A549 (cell line): ENCODE measurements at regions not wholly inside any gene's neighbourhood (a gene's known extent, or its start where the extent isn't known, plus 50 kb on each side); places are given as distances from the start of the nearest gene placed in this dataset.

Experiments
- ATAC-seq, 2 experiments: fragments of 200-7000 bp in 1 of 2; fragments of >200 bp in 1 of 2; cut with Nextera tagmentation in 1 of 2; cut with Tn5 transposase in 1 of 2; 3 replicates each; pipeline versions ENCODE4 v1.8.0 to v1.9.1; 2018 to 2020; ENCODE audit warnings: mild to moderate bottlenecking in 1 of 2, moderate library complexity in 1 of 2
- CTCF ChIA-PET: fragments of 300-600 bp; sonication (Branson Sonifier 250); formaldehyde crosslinking; extraction: SDS; loops from one replicate; lab custom pipeline; 2021; ENCODE audit warnings: antibody characterized with exemption, inconsistent platforms; lab: Yijun Ruan, JAX
- POLR2A ChIA-PET: fragments of 350-600 bp; formaldehyde crosslinking; extraction: SDS; loops from one replicate; lab custom pipeline; 2021; ENCODE audit warnings: antibody characterized with exemption, inconsistent platforms; lab: Yijun Ruan, JAX
- DNase-seq, 2 experiments: peaks; one replicate each; pipeline versions ENCODE4 v3.0.0 to v3.0.0-alpha.2; 2011 to 2016; ENCODE audit warnings: low read depth in 1 of 2, low spot score in 1 of 2
- FAIRE-seq: peaks from 2 replicates; lab custom pipeline; 2011; peaks lifted over from hg19 to GRCh38; lab: Jason Lieb, UNC
- H3K27ac ChIP-seq, 2 experiments: fragments of >200 bp; sonication (Bioruptor Twin); formaldehyde crosslinking; 3 replicates each; pipeline ENCODE4 v1.5.1; 2016 to 2017
- H3K4me1 ChIP-seq: fragments of >200 bp; sonication (Bioruptor Twin); formaldehyde crosslinking; 3 replicates; pipeline ENCODE4 v1.6.1; 2016
- H3K4me2 ChIP-seq: fragments of >200 bp; sonication (Bioruptor Twin); formaldehyde crosslinking; 3 replicates; pipeline ENCODE4 v1.6.1; 2016
- H3K4me3 ChIP-seq: fragments of >200 bp; sonication (Bioruptor Twin); formaldehyde crosslinking; 3 replicates; pipeline ENCODE4 v1.5.1; 2016
- H3K9me3 ChIP-seq: fragments of >200 bp; sonication (Bioruptor Twin); formaldehyde crosslinking; 3 replicates; pipeline ENCODE4 v1.6.1; 2016
- BCL3 ChIP-seq: fragments of >200 bp; sonication (Bioruptor Twin); formaldehyde crosslinking; IDR thresholded peaks from 3 replicates; pipeline ENCODE4 v1.6.1; 2016
- EHF ChIP-seq: fragments of 250-450 bp; sonication (Bioruptor Pico); IDR thresholded peaks from 2 replicates; pipeline ENCODE4 v1.5.0; 2020; ENCODE audit warnings: mild to moderate bottlenecking
- EP300 ChIP-seq, 2 experiments: fragments of >200 bp; sonication (Bioruptor Twin); formaldehyde crosslinking; IDR thresholded peaks; 2 replicates in 1 of 2; 3 replicates in 1 of 2; pipeline ENCODE4 v1.6.1; 2016 to 2017
- FOSL2 ChIP-seq, 2 experiments: fragments of 450-650 bp in 1 of 2; fragments of >200 bp in 1 of 2; sonication (Bioruptor Twin) in 1 of 2; formaldehyde crosslinking; IDR thresholded peaks; 2 replicates each; pipeline versions ENCODE4 v1.5.0 to v1.6.1; 2016 to 2020; ENCODE audit warnings: mild to moderate bottlenecking in 1 of 2, moderate library complexity in 1 of 2
- GATA3 ChIP-seq: IDR thresholded peaks from 2 replicates; pipeline ENCODE4 v1.6.1; 2012; ENCODE audit warnings: borderline replicate concordance
- HDAC2 ChIP-seq: fragments of 200-600 bp; sonication (generic); IDR thresholded peaks from 2 replicates; pipeline ENCODE4 v1.6.1; 2016
- HMGXB4 ChIP-seq: fragments of 250-450 bp; sonication (Bioruptor Pico); IDR thresholded peaks from 2 replicates; pipeline ENCODE4 v1.5.0; 2021; ENCODE audit warnings: mild to moderate bottlenecking, moderate library complexity, borderline replicate concordance
- HOXA7 ChIP-seq: fragments of 250-450 bp; sonication (Bioruptor Pico); IDR thresholded peaks from 2 replicates; pipeline ENCODE4 v1.5.0; 2020; ENCODE audit warnings: mild to moderate bottlenecking, moderate library complexity
- KDM1A ChIP-seq: fragments of 200-600 bp; sonication (generic); IDR thresholded peaks from 2 replicates; pipeline ENCODE4 v1.6.1; 2016; ENCODE audit warnings: low read depth, mild to moderate bottlenecking
- MAFK ChIP-seq: fragments of 450-650 bp; IDR thresholded peaks from 2 replicates; pipeline ENCODE4 v1.6.1; 2014; ENCODE audit not compliant: partially characterized antibody
- MAZ ChIP-seq: fragments of 150-350 bp; IDR thresholded peaks from 2 replicates; pipeline ENCODE4 v1.6.1; 2014; ENCODE audit warnings: antibody characterized with exemption, low read depth, low read length, borderline replicate concordance
- PHF8 ChIP-seq: fragments of 200-600 bp; sonication (generic); IDR thresholded peaks from 2 replicates; pipeline ENCODE4 v1.6.1; 2016; ENCODE audit warnings: low read depth, mild to moderate bottlenecking, antibody characterized with exemption, moderate library complexity, borderline replicate concordance
- RCOR1 ChIP-seq: fragments of 150-350 bp; IDR thresholded peaks from 2 replicates; pipeline ENCODE4 v1.6.1; 2014; ENCODE audit warnings: antibody characterized with exemption, low read length, low read depth
- REST ChIP-seq: fragments of 200-600 bp; sonication (generic); IDR thresholded peaks from 2 replicates; pipeline ENCODE4 v1.6.1; 2016; ENCODE audit warnings: antibody characterized with exemption, mild to moderate bottlenecking, moderate library complexity
- RFX5 ChIP-seq: fragments of 450-650 bp; IDR thresholded peaks from 2 replicates; pipeline ENCODE4 v1.7.1; 2014; ENCODE audit warnings: antibody characterized with exemption, mild to moderate bottlenecking, moderate library complexity
- SREBF2 ChIP-seq: fragments of 450-650 bp; IDR thresholded peaks from 2 replicates; pipeline ENCODE4 v1.6.1; 2014; ENCODE audit warnings: mild to moderate bottlenecking, moderate library complexity
- TFCP2L1 ChIP-seq: fragments of 250-450 bp; sonication (Bioruptor Pico); IDR thresholded peaks from 2 replicates; pipeline ENCODE4 v1.5.0; 2021; ENCODE audit warnings: mild to moderate bottlenecking
- TP53 ChIP-seq: fragments of 250-450 bp; sonication (Bioruptor Pico); IDR thresholded peaks from 2 replicates; pipeline ENCODE4 v1.5.0; 2021; ENCODE audit warnings: mild to moderate bottlenecking, moderate library complexity
- USF2 ChIP-seq: fragments of 450-650 bp; IDR thresholded peaks from 2 replicates; pipeline ENCODE4 v1.6.1; 2014; ENCODE audit warnings: antibody characterized with exemption
- ZFP36 ChIP-seq: fragments of 450-650 bp; IDR thresholded peaks from 2 replicates; pipeline ENCODE4 v1.6.1; 2014; ENCODE audit warnings: borderline replicate concordance; ENCODE audit not compliant: partially characterized antibody
- WGBS: methylation state at CpG from one replicate; pipeline ENCODE4 v1.1.6; 2017; ENCODE audit errors: missing lambda C conversion rate; 5-methylcytosine and 5-hydroxymethylcytosine counted together

GRCh38 chr2:212665948-212666347, 127.3 kb upstream of the ERBB4 start:
- 3% methylated on average over 1 of the region's 1 CpG for WGBS
- no peak for TF ChIP-seq RCOR1
- TF ChIP-seq USF2 = no peak

GRCh38 chr2:212659441-212659840, 120.8 kb upstream of the ERBB4 start:
- Histone ChIP-seq H3K27ac (no peak overlapping the region), H3K4me2 (no peak overlapping the region), H3K4me1 (no peaks in the 10 kb centered on the region), H3K4me3 (no peak overlapping the region)
- POLR2A ChIA-PET = no interaction called here
- CTCF ChIA-PET = interaction anchor here (1.2 kb wide), 1 partner anchor 17 kb away, joined by 5 read pairs; no protein-coding TSS in a partner anchor
- no peak for DNase-seq
- no peak for FAIRE-seq
- WGBS = 7% methylated on average over 3 of the region's 3 CpGs
- TF ChIP-seq MAZ (no peak), PHF8 (no peak), TFCP2L1 (no peak), RFX5 (no peak), ZFP36 (no peak), MAFK (no peak), REST (no peak), BCL3 (no peak), KDM1A (no peak)
- TF ChIP-seq, all 56 proteins: peak for 0
- ATAC-seq = no peak
- H3K9me3 ChIP-seq = no peaks in the 10 kb centered on the region

More at GRCh38 chr2:212665948-212666347, 127.3 kb upstream of the ERBB4 start:
- no peaks in the 10 kb centered on the region for H3K4me1 ChIP-seq
- ATAC-seq (no peak), DNase-seq (no peak), FAIRE-seq (no peak)
- no peaks in the 10 kb centered on the region for H3K9me3 ChIP-seq
- no peak overlapping the region for H3K4me2 ChIP-seq
- ChIA-PET POLR2A (no interaction called here), CTCF (no interaction called here)
- no peak overlapping the region for H3K27ac ChIP-seq
- H3K4me3 ChIP-seq = no peak overlapping the region

- H3K9me3 ChIP-seq = no peaks in the 10 kb centered on the region; the same call in 2 of the 3 replicates
- DNase-seq = no peak
- CTCF ChIA-PET = no interaction called here
- H3K27ac ChIP-seq = no peak overlapping the region
- WGBS = 5% methylated on average over 1 of the region's 1 CpG
- TF ChIP-seq HDAC2 (no peak), MAZ (no peak)
- no peak for ATAC-seq
- no peak for FAIRE-seq
- H3K4me2 ChIP-seq = no peak overlapping the region
- no peaks in the 10 kb centered on the region for H3K4me1 ChIP-seq
- H3K4me3 ChIP-seq = no peak overlapping the region
- POLR2A ChIA-PET = no interaction called here
These were observed 111.0 kb upstream of the ERBB4 start for GRCh38 chr2:212649646-212650045.

- CTCF ChIA-PET = no interaction called here
- POLR2A ChIA-PET = no interaction called here
- ATAC-seq (no peak), DNase-seq (no peak), FAIRE-seq (no peak)
- H3K9me3 ChIP-seq = no peaks in the 10 kb centered on the region; the same call in 2 of the 3 replicates
- H3K4me2 ChIP-seq = no peak overlapping the region
- no peak overlapping the region for H3K27ac ChIP-seq
- TF ChIP-seq HMGXB4 (CRISPR knock-in tag) (no peak), USF2 (no peak), KDM1A (no peak), HDAC2 (no peak), RFX5 (no peak), EHF (CRISPR knock-in tag) (no peak), GATA3 (no peak), SREBF2 (no peak), TP53 (CRISPR knock-in tag) (no peak), MAFK (no peak), FOSL2 (IDR thresholded peaks at IDR 0.05) (no peak), FOSL2 (CRISPR knock-in tag; IDR thresholded peaks at IDR 0.05) (no peak), EP300 (IDR thresholded peaks at IDR 0.05) (no peak), HOXA7 (CRISPR knock-in tag) (no peak), PHF8 (no peak)
- H3K4me3 ChIP-seq = no peak overlapping the region
- H3K4me1 ChIP-seq = no peaks in the 10 kb centered on the region
- 5% methylated on average over 3 of the region's 3 CpGs for WGBS
These were observed 108.2 kb upstream of the ERBB4 start for GRCh38 chr2:212646698-212647366.
